Peyer's patch (tissue), 4 donors: ENCODE measurements at regions not wholly inside any gene's neighbourhood (a gene's known extent, or its start where the extent isn't known, plus 50 kb on each side); places are given as distances from the start of the nearest gene placed in this dataset.

Experiments used
- CTCF ChIP-seq, 6 experiments: fragments of 450-650 bp in 4 of 6; fragments of 200-600 bp in 2 of 6; sonication (generic) in 1 of 6; IDR thresholded peaks; one replicate each; pipeline ENCODE4 v1.5.1; 2017 to 2019; ENCODE audit warnings: antibody characterized with exemption in 6 of 6, mild to moderate bottlenecking in 3 of 6, moderate library complexity in 1 of 6
- POLR2A ChIP-seq, 2 donors: fragments of 450-650 bp; IDR thresholded peaks; one replicate each; pipeline ENCODE4 v1.5.1; 2017; ENCODE audit warnings: antibody characterized with exemption in 2 of 2, mild to moderate bottlenecking in 2 of 2, moderate library complexity in 2 of 2

GRCh38 chr10:29923416-29923965 is 135.9 kb downstream of the JCAD start:
- TF ChIP-seq POLR2A (IDR thresholded peaks at IDR 0.05) (no peak), CTCF (IDR thresholded peaks at IDR 0.05) (no peak)
